ENCODE measurements at regions not wholly inside any gene's neighbourhood (a gene's known extent, or its start where the extent isn't known, plus 50 kb on each side); places are given as distances from the start of the nearest gene placed in this dataset.

DNA sequence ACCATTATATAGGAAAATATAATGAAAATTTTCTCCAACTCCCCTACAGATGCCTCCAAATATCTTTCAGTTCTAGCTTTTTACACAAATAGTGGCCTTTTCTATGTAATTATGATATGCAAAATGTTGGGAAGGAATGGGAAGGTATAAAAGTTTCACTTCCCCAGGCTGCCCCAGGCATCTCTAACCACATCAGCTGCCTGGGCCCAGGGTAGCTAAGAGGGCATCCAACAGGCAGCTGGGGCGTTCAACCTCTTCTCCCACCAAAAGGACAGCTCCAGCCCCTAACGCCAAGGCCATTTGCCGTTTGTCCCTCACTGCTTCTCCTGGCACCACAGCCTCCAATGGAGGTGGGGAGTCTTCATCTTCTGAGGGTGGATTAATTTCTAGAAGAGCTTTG is 188.1 kb upstream of the TSC22D2 start:
- Histone ChIP-seq H2AFZ (ENCODE audit: control insufficient read depth, low read length) (no peak overlapping the region), H3K4me1 (ENCODE audit: control insufficient read depth, extremely low read depth, insufficient read depth, low read length) (peaks cover 11% of the 10 kb centered on the region), H3K4me3 (ENCODE audit: control insufficient read depth in 2 of 3, extremely low read depth in 1 of 3, insufficient read depth in 2 of 3, low read depth in 1 of 3, low read length in 3 of 3) (no peak overlapping the region), H3K27me3 (ENCODE audit: control insufficient read depth, extremely low read depth, insufficient read depth, low read length) (peaks cover 6% of the 10 kb centered on the region), H3K4me2 (ENCODE audit: control insufficient read depth, extremely low read depth, insufficient read depth, low read depth, low read length) (no peak overlapping the region), H3K79me2 (ENCODE audit: control insufficient read depth, insufficient read depth, low read length) (no peaks in the 10 kb centered on the region), H3K27ac (ENCODE audit: control insufficient read depth, insufficient read depth, low read length) (no peak overlapping the region), H3K9me1 (ENCODE audit: control insufficient read depth, extremely low read depth, insufficient read depth, low read length) (no peaks in the 10 kb centered on the region), H4K20me1 (ENCODE audit: control insufficient read depth, extremely low read depth, insufficient read depth, low read length) (no peaks in the 10 kb centered on the region), H3K9ac (ENCODE audit: control insufficient read depth, extremely low read depth, insufficient read depth, low read length) (no peak overlapping the region), H3K36me3 (ENCODE audit: control insufficient read depth in 2 of 2, extremely low read depth in 1 of 2, insufficient read depth in 2 of 2, low read length in 2 of 2) (no peaks in the 10 kb centered on the region), H3K9me3 (ENCODE audit: control insufficient read depth, low read depth, low read length) (no peaks in the 10 kb centered on the region)
- DNase-seq (ENCODE audit: low read depth, low spot score) (no peak), FAIRE-seq (no peak)
- TF ChIP-seq, protein P1, sequence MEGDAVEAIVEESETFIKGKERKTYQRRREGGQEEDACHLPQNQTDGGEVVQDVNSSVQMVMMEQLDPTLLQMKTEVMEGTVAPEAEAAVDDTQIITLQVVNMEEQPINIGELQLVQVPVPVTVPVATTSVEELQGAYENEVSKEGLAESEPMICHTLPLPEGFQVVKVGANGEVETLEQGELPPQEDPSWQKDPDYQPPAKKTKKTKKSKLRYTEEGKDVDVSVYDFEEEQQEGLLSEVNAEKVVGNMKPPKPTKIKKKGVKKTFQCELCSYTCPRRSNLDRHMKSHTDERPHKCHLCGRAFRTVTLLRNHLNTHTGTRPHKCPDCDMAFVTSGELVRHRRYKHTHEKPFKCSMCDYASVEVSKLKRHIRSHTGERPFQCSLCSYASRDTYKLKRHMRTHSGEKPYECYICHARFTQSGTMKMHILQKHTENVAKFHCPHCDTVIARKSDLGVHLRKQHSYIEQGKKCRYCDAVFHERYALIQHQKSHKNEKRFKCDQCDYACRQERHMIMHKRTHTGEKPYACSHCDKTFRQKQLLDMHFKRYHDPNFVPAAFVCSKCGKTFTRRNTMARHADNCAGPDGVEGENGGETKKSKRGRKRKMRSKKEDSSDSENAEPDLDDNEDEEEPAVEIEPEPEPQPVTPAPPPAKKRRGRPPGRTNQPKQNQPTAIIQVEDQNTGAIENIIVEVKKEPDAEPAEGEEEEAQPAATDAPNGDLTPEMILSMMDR (optimal IDR thresholded peaks at IDR 0.05 in 1 of 3, IDR thresholded peaks at IDR 0.05 in 1 of 3, conservative IDR thresholded peaks at IDR 0.05 in 1 of 3; ENCODE audit: extremely low read depth in 1 of 3, insufficient read depth in 2 of 3, low read length in 3 of 3) = no peak
- TF ChIP-seq EZH2 (IDR thresholded peaks at IDR 0.05; ENCODE audit: low read length) = no peak
- dilution Hi-C loops (cut with MboI; ENCODE audit: extremely low pct_ligation_motif_present, low sequenced_read_pairs) = no loop called here

DNA sequence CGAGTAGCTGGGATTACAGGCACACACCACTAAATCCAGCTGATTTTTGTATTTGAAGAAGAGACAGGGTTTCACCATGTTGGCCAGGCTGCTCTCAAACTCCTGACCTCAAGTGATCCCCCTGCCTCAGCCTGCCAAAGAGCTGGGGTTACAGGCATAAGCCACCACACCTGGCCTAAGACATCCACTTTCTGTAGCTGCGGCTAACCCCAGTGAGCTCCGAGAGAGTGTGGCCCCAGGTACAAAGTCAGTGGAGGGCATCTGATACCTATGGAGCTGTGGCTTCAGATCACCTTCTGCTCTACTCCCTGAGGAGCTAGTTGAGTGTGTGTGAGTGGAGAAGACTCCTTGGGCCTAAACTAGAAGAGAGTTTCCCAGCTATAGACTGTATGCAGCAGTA is 189.3 kb upstream of the TSC22D2 start:
- dilution Hi-C loops (cut with MboI; ENCODE audit: extremely low pct_ligation_motif_present, low sequenced_read_pairs) = no loop called here
- no peaks in the 10 kb centered on the region for H4K20me1 ChIP-seq (ENCODE audit: control insufficient read depth, extremely low read depth, insufficient read depth, low read length)
- H3K4me2 ChIP-seq (ENCODE audit: control insufficient read depth, extremely low read depth, insufficient read depth, low read depth, low read length) = no peak overlapping the region
- no peak overlapping the region for H3K27ac ChIP-seq (ENCODE audit: control insufficient read depth, insufficient read depth, low read length)
- no peak overlapping the region for H2AFZ ChIP-seq (ENCODE audit: control insufficient read depth, low read length)
- H3K9ac ChIP-seq (ENCODE audit: control insufficient read depth, extremely low read depth, insufficient read depth, low read length) = no peak overlapping the region
- no peak overlapping the region for H3K4me3 ChIP-seq (ENCODE audit: control insufficient read depth in 2 of 3, extremely low read depth in 1 of 3, insufficient read depth in 2 of 3, low read depth in 1 of 3, low read length in 3 of 3)
- DNase-seq (ENCODE audit: low read depth, low spot score) (no peak), FAIRE-seq (no peak)
- no peaks in the 10 kb centered on the region for H3K27me3 ChIP-seq (ENCODE audit: control insufficient read depth, extremely low read depth, insufficient read depth, low read length)
- H3K36me3 ChIP-seq (ENCODE audit: control insufficient read depth in 2 of 2, extremely low read depth in 1 of 2, insufficient read depth in 2 of 2, low read length in 2 of 2) = no peaks in the 10 kb centered on the region
- no peaks in the 10 kb centered on the region for H3K79me2 ChIP-seq (ENCODE audit: control insufficient read depth, insufficient read depth, low read length)
- TF ChIP-seq, protein P1 (optimal IDR thresholded peaks at IDR 0.05 in 1 of 3, IDR thresholded peaks at IDR 0.05 in 1 of 3, conservative IDR thresholded peaks at IDR 0.05 in 1 of 3; ENCODE audit: extremely low read depth in 1 of 3, insufficient read depth in 2 of 3, low read length in 3 of 3) = no peak
- TF ChIP-seq EZH2 (IDR thresholded peaks at IDR 0.05; ENCODE audit: low read length) = no peak
- no peaks in the 10 kb centered on the region for H3K9me1 ChIP-seq (ENCODE audit: control insufficient read depth, extremely low read depth, insufficient read depth, low read length)
- peaks cover 11% of the 10 kb centered on the region for H3K4me1 ChIP-seq (ENCODE audit: control insufficient read depth, extremely low read depth, insufficient read depth, low read length)
- no peaks in the 10 kb centered on the region for H3K9me3 ChIP-seq (ENCODE audit: control insufficient read depth, low read depth, low read length)
